ENCODE measurements at regions not wholly inside any gene's neighbourhood (a gene's known extent, or its start where the extent isn't known, plus 50 kb on each side); places are given as distances from the start of the nearest gene placed in this dataset.

GRCh38 chr16:64131423-64131822 lies 990.4 kb downstream of the CDH11 start:
- TF ChIP-seq, protein P1, sequence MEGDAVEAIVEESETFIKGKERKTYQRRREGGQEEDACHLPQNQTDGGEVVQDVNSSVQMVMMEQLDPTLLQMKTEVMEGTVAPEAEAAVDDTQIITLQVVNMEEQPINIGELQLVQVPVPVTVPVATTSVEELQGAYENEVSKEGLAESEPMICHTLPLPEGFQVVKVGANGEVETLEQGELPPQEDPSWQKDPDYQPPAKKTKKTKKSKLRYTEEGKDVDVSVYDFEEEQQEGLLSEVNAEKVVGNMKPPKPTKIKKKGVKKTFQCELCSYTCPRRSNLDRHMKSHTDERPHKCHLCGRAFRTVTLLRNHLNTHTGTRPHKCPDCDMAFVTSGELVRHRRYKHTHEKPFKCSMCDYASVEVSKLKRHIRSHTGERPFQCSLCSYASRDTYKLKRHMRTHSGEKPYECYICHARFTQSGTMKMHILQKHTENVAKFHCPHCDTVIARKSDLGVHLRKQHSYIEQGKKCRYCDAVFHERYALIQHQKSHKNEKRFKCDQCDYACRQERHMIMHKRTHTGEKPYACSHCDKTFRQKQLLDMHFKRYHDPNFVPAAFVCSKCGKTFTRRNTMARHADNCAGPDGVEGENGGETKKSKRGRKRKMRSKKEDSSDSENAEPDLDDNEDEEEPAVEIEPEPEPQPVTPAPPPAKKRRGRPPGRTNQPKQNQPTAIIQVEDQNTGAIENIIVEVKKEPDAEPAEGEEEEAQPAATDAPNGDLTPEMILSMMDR (IDR thresholded peaks at IDR 0.05), result no peak
- no peak for TF ChIP-seq POLR2A (IDR thresholded peaks at IDR 0.05)
- intact Hi-C loops (cut with DNase I), result no loop called here
- DNase-seq (peak in 1 of 5 donors; percentile 35), ATAC-seq (no peak)
- Histone ChIP-seq H3K9me3 (no peaks in the 10 kb centered on the region), H3K27me3 (no peaks in the 10 kb centered on the region), H3K36me3 (no peaks in the 10 kb centered on the region), H3K27ac (no peak overlapping the region), H3K4me3 (no peak overlapping the region), H3K4me1 (peaks cover 0 to 11% (median 0%) of the 10 kb centered on the region in 12 donors)
- 77 to 97% (median 89%) methylated on average over 2 of the region's 2 CpGs for WGBS, 4 donors

DNA sequence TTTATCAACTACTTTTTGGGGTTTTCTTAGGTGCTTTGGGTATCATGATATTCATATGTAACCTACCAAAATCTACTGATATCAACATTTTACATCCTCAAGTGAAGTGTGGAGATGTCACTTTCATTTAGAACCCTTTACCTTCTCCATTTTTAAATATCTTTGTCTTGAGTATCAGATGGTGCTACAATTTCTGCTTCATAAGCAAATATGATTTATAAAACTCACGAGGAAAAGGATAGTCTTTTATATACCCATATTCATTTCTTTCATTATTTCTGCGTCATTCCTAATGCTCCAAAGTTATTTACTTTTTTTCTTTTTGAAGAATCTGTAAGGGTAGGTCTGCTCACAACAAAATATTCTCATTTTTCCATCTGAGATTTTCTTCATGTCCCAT lies 991.7 kb downstream of the CDH11 start:
- Histone ChIP-seq H3K27me3 (no peaks in the 10 kb centered on the region), H3K36me3 (no peaks in the 10 kb centered on the region), H3K27ac (no peak overlapping the region), H3K4me3 (no peak overlapping the region), H3K4me1 (peaks cover 0 to 11% (median 0%) of the 10 kb centered on the region in 12 donors), H3K9me3 (no peaks in the 10 kb centered on the region)
- DNase-seq, result no peak
- intact Hi-C loops (cut with DNase I), result no loop called here
- 66 to 90% (median 88%) methylated on average over 2 of the region's 2 CpGs for WGBS, 4 donors
- no peak for ATAC-seq
- TF ChIP-seq, protein P1 (IDR thresholded peaks at IDR 0.05), result no peak
- no peak for TF ChIP-seq POLR2A (IDR thresholded peaks at IDR 0.05)

DNA sequence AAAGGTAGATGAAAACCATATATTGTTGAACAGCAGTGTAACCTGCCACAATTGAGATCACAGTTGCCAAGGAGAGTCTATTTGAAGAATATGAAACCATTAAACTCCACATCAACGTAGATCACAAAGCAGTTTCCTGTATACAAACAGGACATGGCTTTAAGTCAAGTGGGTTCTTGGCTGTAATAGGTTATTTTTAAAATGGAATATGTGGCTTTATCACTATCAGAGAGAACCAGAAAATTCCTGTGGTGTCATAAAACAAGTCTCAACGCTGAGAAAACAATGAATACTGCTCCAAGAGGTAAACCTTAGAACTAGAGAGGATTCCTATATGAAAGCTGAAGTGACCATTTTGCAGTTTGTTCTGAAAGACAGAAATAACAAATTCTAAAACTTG lies 999.7 kb downstream of the CDH11 start:
- TF ChIP-seq, protein P1 (IDR thresholded peaks at IDR 0.05), result no peak
- TF ChIP-seq POLR2A (IDR thresholded peaks at IDR 0.05), result no peak
- Histone ChIP-seq H3K27me3 (no peaks in the 10 kb centered on the region), H3K27ac (no peak overlapping the region), H3K36me3 (no peaks in the 10 kb centered on the region), H3K4me3 (no peak overlapping the region), H3K4me1 (peaks cover 0 to 4% (median 0%) of the 10 kb centered on the region in 12 donors), H3K9me3 (no peaks in the 10 kb centered on the region)
- DNase-seq (no peak), ATAC-seq (no peak)
- intact Hi-C loops (cut with DNase I), result no loop called here
- 13 to 22% (median 15%) methylated on average over 2 of the region's 2 CpGs for WGBS, 4 donors

DNA sequence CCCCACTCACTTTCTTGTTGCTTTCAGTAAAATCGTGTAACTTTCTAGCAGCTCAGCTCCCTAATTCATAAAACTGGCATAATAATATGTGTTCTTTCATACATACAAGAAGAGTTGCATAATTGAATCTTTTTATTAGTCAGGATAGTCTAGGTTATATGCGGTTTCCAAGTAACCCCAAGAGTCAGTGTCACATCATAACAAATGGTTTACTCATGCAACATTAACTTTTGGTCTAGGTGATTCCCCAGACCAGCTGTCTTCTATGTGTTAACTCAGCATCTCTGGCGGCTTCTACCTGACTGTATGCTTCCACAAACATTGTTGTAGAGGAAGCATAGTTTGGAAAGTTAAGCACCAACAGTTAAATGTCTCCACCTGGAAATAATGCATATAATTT lies 1000.4 kb downstream of the CDH11 start:
- H3K4me1 ChIP-seq, result peaks cover 0 to 4% (median 0%) of the 10 kb centered on the region in 12 donors
- DNase-seq, result no peak
- H3K27ac ChIP-seq, result no peak overlapping the region
- H3K36me3 ChIP-seq, result no peaks in the 10 kb centered on the region
- no peaks in the 10 kb centered on the region for H3K27me3 ChIP-seq
- intact Hi-C loops (cut with DNase I), result no loop called here
- H3K4me3 ChIP-seq, result no peak overlapping the region
- ATAC-seq, result no peak
- no peak for TF ChIP-seq POLR2A (IDR thresholded peaks at IDR 0.05)
- TF ChIP-seq, protein P1 (IDR thresholded peaks at IDR 0.05), result no peak
- no peaks in the 10 kb centered on the region for H3K9me3 ChIP-seq
- 84 to 88% (median 86%) methylated on average over 3 of the region's 3 CpGs for WGBS, 4 donors
